ENCODE measurements at regions not wholly inside any gene's neighbourhood (a gene's known extent, or its start where the extent isn't known, plus 50 kb on each side); places are given as distances from the start of the nearest gene placed in this dataset.

DNA sequence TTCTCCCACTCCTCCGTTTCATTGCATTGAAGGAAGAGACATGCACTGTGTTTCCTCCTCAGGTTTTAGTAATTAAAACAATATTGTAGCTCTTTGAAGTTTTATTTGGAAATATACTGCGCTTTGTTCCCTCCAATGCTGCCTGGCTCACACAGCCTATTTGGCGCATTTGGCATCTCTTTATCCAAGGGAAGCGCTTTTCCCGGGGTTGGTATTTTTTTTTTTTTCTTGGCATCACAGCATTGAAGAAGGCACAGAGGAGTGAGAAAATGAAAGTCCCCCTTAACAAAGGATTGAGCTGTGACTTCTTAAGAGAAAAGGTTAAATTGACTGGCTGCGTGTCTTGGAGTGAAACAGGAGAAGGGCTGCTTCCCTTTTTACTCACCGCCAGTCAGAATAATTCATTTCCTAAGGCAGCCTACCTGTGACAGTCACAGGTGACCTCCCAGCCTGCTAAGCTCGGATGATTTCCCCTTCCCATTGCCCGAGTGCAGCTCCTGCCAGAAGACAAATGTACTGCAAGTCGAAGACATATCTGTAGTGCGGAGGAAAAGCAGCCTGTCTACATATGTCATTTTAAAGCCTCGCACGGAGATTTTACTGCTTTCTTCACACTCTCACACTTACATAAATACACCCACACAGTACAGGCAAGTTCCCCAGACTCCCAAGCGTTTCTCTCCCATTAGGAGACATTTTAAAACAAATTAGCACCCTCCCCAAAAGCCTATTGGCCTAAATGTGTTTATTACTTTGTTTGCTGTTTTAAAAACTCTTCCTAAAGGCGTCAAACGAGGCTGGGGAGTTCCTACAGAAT, 665.5 kb upstream of the ZNF608 start:
- TF ChIP-seq CTCF (IDR thresholded peaks at IDR 0.05): no peak
- Mint-ChIP-seq H3K36me3 (ENCODE audit: low read depth) (no peaks in the 10 kb centered on the region), H3K27ac (peak overlapping the region; percentile 16; the same call in 1 of the 2 replicates), H3K9me3 (no peaks in the 10 kb centered on the region), H3K4me1 (ENCODE audit: low read depth) (peaks cover 56% of the 10 kb centered on the region), H3K4me3 (peak overlapping the region; percentile 83), H3K27me3 (ENCODE audit: insufficient read depth) (peaks cover 11% of the 10 kb centered on the region)
- DNase-seq: peak; percentile 3

- peak; percentile 82 for DNase-seq
- Mint-ChIP-seq H3K4me1 (ENCODE audit: low read depth) (peaks cover 56% of the 10 kb centered on the region), H3K27me3 (ENCODE audit: insufficient read depth) (peaks cover 11% of the 10 kb centered on the region), H3K27ac (peak overlapping the region; percentile 9; the same call in 1 of the 2 replicates), H3K4me3 (peak overlapping the region; percentile 83), H3K9me3 (no peaks in the 10 kb centered on the region), H3K36me3 (ENCODE audit: low read depth) (no peaks in the 10 kb centered on the region)
- TF ChIP-seq CTCF (IDR thresholded peaks at IDR 0.05): peak; percentile 49; the same call in 1 of the 2 replicates
Observed at GRCh38 chr5:125412561-125413495, 666.4 kb upstream of the ZNF608 start.

- H3K36me3 Mint-ChIP-seq (ENCODE audit: low read depth): no peaks in the 10 kb centered on the region
- no peak for TF ChIP-seq CTCF (IDR thresholded peaks at IDR 0.05)
- no peak for DNase-seq
- H3K27me3 Mint-ChIP-seq (ENCODE audit: insufficient read depth): peaks cover 11% of the 10 kb centered on the region
- H3K4me1 Mint-ChIP-seq (ENCODE audit: low read depth): peaks cover 50% of the 10 kb centered on the region
- no peaks in the 10 kb centered on the region for H3K9me3 Mint-ChIP-seq
- no peak overlapping the region for H3K4me3 Mint-ChIP-seq
- no peak overlapping the region for H3K27ac Mint-ChIP-seq
Observed at GRCh38 chr5:125413496-125414274, 667.2 kb upstream of the ZNF608 start.

GRCh38 chr5:125415126-125415525, 668.7 kb upstream of the ZNF608 start:
- H3K9me3 Mint-ChIP-seq: no peaks in the 10 kb centered on the region
- H3K4me3 Mint-ChIP-seq: no peak overlapping the region
- H3K4me1 Mint-ChIP-seq (ENCODE audit: low read depth): peaks cover 36% of the 10 kb centered on the region
- TF ChIP-seq CTCF (IDR thresholded peaks at IDR 0.05): no peak
- peaks cover 11% of the 10 kb centered on the region for H3K27me3 Mint-ChIP-seq (ENCODE audit: insufficient read depth)
- no peak for DNase-seq
- H3K27ac Mint-ChIP-seq: no peak overlapping the region
- no peaks in the 10 kb centered on the region for H3K36me3 Mint-ChIP-seq (ENCODE audit: low read depth)

DNA sequence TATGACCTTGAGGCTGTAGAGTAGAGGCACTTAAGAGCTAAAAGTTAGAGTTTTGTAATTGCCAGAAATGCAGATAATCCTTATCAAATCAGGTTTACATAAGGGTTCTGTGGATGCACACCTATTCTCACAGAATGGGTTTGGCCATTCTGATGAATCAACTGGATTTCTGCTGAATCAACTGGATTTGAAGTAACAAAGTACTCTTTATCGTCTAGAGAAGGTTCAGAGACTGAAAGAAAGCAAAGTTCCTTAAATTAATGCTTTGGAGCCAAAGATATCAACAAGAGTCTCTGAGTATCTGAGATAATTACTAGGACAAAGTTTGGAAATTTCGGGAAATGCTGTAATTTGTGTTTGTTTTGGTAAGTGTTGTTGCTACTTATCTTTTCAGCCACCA, 669.6 kb upstream of the ZNF608 start:
- no peaks in the 10 kb centered on the region for H3K36me3 Mint-ChIP-seq (ENCODE audit: low read depth)
- no peak for DNase-seq
- H3K27me3 Mint-ChIP-seq (ENCODE audit: insufficient read depth): peaks cover 13% of the 10 kb centered on the region
- TF ChIP-seq CTCF (IDR thresholded peaks at IDR 0.05): no peak
- peaks cover 26% of the 10 kb centered on the region for H3K4me1 Mint-ChIP-seq (ENCODE audit: low read depth)
- H3K9me3 Mint-ChIP-seq: no peaks in the 10 kb centered on the region
- no peak overlapping the region for H3K4me3 Mint-ChIP-seq
- H3K27ac Mint-ChIP-seq: no peak overlapping the region

Measured in HFFc6 (cell line).